ENCODE measurements at regions not wholly inside any gene's neighbourhood (a gene's known extent, or its start where the extent isn't known, plus 50 kb on each side); places are given as distances from the start of the nearest gene placed in this dataset.

- H3K79me1 ChIP-seq (ENCODE audit: low read depth, low read length), result no peaks in the 10 kb centered on the region
- no peak for DNase-seq (ENCODE audit: low spot score)
- no peak overlapping the region for H3K23ac ChIP-seq (ENCODE audit: low read depth, low read length, poor library complexity)
- H3K9me3 ChIP-seq (replicated peaks in 1 of 2; ENCODE audit: control insufficient read depth in 2 of 2, insufficient read depth in 1 of 2, low read depth in 1 of 2, low read length in 2 of 2), result no peaks in the 10 kb centered on the region
- WGBS, 2 donors (ENCODE audit: extremely low coverage in 2 of 2, insufficient read length in 2 of 2, insufficient replicate concordance in 1 of 2), result no CpG with 5 or more reads among the region's 1 CpG
- H3K36me3 ChIP-seq (replicated peaks in 1 of 2; ENCODE audit: control insufficient read depth in 2 of 2, insufficient read depth in 2 of 2, low read length in 2 of 2), result no peaks in the 10 kb centered on the region
- no peak overlapping the region for H3K18ac ChIP-seq (ENCODE audit: low read length)
- no peak overlapping the region for H3K9ac ChIP-seq (ENCODE audit: low read depth, low read length, poor library complexity)
- H2BK15ac ChIP-seq (ENCODE audit: low read length), result no peak overlapping the region
- H2AK5ac ChIP-seq (ENCODE audit: low read depth, low read length), result no peak overlapping the region
- H4K91ac ChIP-seq (ENCODE audit: low read depth, low read length, poor library complexity), result no peak overlapping the region
- H2BK5ac ChIP-seq (ENCODE audit: low read length), result no peak overlapping the region
- H3K4me2 ChIP-seq (ENCODE audit: insufficient read depth, low read length, poor library complexity, severe bottlenecking), result no peak overlapping the region
- no peak overlapping the region for H2BK120ac ChIP-seq (ENCODE audit: low read depth, low read length)
- no peak overlapping the region for H2BK12ac ChIP-seq (ENCODE audit: low read length)
- no peak overlapping the region for H3K4ac ChIP-seq (ENCODE audit: low read length)
- no peaks in the 10 kb centered on the region for H3K27me3 ChIP-seq (ENCODE audit: control insufficient read depth in 3 of 3, insufficient read depth in 3 of 3, low read depth in 1 of 3, low read length in 3 of 3)
- no peak overlapping the region for H3K14ac ChIP-seq (ENCODE audit: low read length)
- H3K4me3 ChIP-seq (ENCODE audit: low read length in 2 of 2), result no peak overlapping the region
- H3K4me1 ChIP-seq (ENCODE audit: control insufficient read depth in 2 of 2, insufficient read depth in 1 of 2, low read depth in 1 of 2, low read length in 2 of 2), result peaks cover 0 to 4% of the 10 kb centered on the region in 2 donors
- H2AFZ ChIP-seq (ENCODE audit: low read length), result no peak overlapping the region
- H3K27ac ChIP-seq (replicated peaks; ENCODE audit: low read length), result no peak overlapping the region
- H4K8ac ChIP-seq (ENCODE audit: low read depth, low read length), result no peak overlapping the region
Measured at GRCh38 chr2:22403748-22404147, 981.2 kb upstream of the KLHL29 start.

- Histone ChIP-seq H3K4me1 (ENCODE audit: control insufficient read depth in 2 of 2, insufficient read depth in 1 of 2, low read depth in 1 of 2, low read length in 2 of 2) (no peaks in the 10 kb centered on the region), H3K18ac (ENCODE audit: low read length) (no peak overlapping the region), H3K4ac (ENCODE audit: low read length) (no peak overlapping the region), H3K4me3 (ENCODE audit: low read length in 2 of 2) (no peak overlapping the region), H3K4me2 (ENCODE audit: insufficient read depth, low read length, poor library complexity, severe bottlenecking) (no peak overlapping the region), H3K79me1 (ENCODE audit: low read depth, low read length) (no peaks in the 10 kb centered on the region), H2BK120ac (ENCODE audit: low read depth, low read length) (no peak overlapping the region), H2BK15ac (ENCODE audit: low read length) (no peak overlapping the region), H4K8ac (ENCODE audit: low read depth, low read length) (no peak overlapping the region), H3K9me3 (replicated peaks in 1 of 2; ENCODE audit: control insufficient read depth in 2 of 2, insufficient read depth in 1 of 2, low read depth in 1 of 2, low read length in 2 of 2) (no peaks in the 10 kb centered on the region), H3K14ac (ENCODE audit: low read length) (no peak overlapping the region), H3K23ac (ENCODE audit: low read depth, low read length, poor library complexity) (no peak overlapping the region), H3K9ac (ENCODE audit: low read depth, low read length, poor library complexity) (no peak overlapping the region), H2AK5ac (ENCODE audit: low read depth, low read length) (no peak overlapping the region), H3K27me3 (ENCODE audit: control insufficient read depth in 3 of 3, insufficient read depth in 3 of 3, low read depth in 1 of 3, low read length in 3 of 3) (no peaks in the 10 kb centered on the region), H3K36me3 (replicated peaks in 1 of 2; ENCODE audit: control insufficient read depth in 2 of 2, insufficient read depth in 2 of 2, low read length in 2 of 2) (no peaks in the 10 kb centered on the region), H4K91ac (ENCODE audit: low read depth, low read length, poor library complexity) (no peak overlapping the region), H3K27ac (replicated peaks; ENCODE audit: low read length) (no peak overlapping the region), H2BK5ac (ENCODE audit: low read length) (no peak overlapping the region), H2BK12ac (ENCODE audit: low read length) (no peak overlapping the region), H2AFZ (ENCODE audit: low read length) (no peak overlapping the region)
- no peak for DNase-seq (ENCODE audit: low spot score)
- no CpG with 5 or more reads among the region's 2 CpGs for WGBS, 2 donors (ENCODE audit: extremely low coverage in 2 of 2, insufficient read length in 2 of 2, insufficient replicate concordance in 1 of 2)
Measured at GRCh38 chr2:22406625-22407024, 978.4 kb upstream of the KLHL29 start.

DNA sequence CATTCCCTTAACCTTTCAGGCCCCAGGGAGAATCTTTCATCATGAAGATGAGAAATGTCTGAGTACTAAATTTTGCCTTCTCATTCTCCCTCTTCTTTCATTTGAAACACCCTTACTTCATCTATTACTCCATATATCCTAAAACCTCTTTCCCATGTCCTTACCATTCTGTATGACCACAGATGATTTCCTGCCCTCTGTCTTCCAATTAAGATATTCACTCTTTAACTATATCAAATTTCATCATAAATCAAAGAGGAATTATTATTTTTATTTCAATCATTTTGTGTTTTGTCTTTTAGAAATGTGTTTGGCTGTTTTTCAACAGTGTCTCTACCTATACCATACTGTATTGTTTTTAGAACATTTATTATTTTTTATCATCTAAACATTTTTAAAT, 964.9 kb upstream of the KLHL29 start:
- H2BK12ac ChIP-seq (ENCODE audit: low read length), result no peak overlapping the region
- no peaks in the 10 kb centered on the region for H3K4me1 ChIP-seq (ENCODE audit: control insufficient read depth in 2 of 2, insufficient read depth in 1 of 2, low read depth in 1 of 2, low read length in 2 of 2)
- H3K4me2 ChIP-seq (ENCODE audit: insufficient read depth, low read length, poor library complexity, severe bottlenecking), result no peak overlapping the region
- H3K9ac ChIP-seq (ENCODE audit: low read depth, low read length, poor library complexity), result no peak overlapping the region
- no peak overlapping the region for H2BK15ac ChIP-seq (ENCODE audit: low read length)
- no peak overlapping the region for H3K23ac ChIP-seq (ENCODE audit: low read depth, low read length, poor library complexity)
- no peak overlapping the region for H4K91ac ChIP-seq (ENCODE audit: low read depth, low read length, poor library complexity)
- no peak overlapping the region for H2BK120ac ChIP-seq (ENCODE audit: low read depth, low read length)
- H3K4ac ChIP-seq (ENCODE audit: low read length), result no peak overlapping the region
- H3K9me3 ChIP-seq (replicated peaks in 1 of 2; ENCODE audit: control insufficient read depth in 2 of 2, insufficient read depth in 1 of 2, low read depth in 1 of 2, low read length in 2 of 2), result peaks cover 0 to 5% of the 10 kb centered on the region in 2 donors
- no peak overlapping the region for H3K27ac ChIP-seq (replicated peaks; ENCODE audit: low read length)
- no peaks in the 10 kb centered on the region for H3K36me3 ChIP-seq (replicated peaks in 1 of 2; ENCODE audit: control insufficient read depth in 2 of 2, insufficient read depth in 2 of 2, low read length in 2 of 2)
- no peak overlapping the region for H3K14ac ChIP-seq (ENCODE audit: low read length)
- no peak overlapping the region for H3K4me3 ChIP-seq (ENCODE audit: low read length in 2 of 2)
- no peak overlapping the region for H2BK5ac ChIP-seq (ENCODE audit: low read length)
- H2AK5ac ChIP-seq (ENCODE audit: low read depth, low read length), result no peak overlapping the region
- no peak overlapping the region for H2AFZ ChIP-seq (ENCODE audit: low read length)
- H3K18ac ChIP-seq (ENCODE audit: low read length), result no peak overlapping the region
- H3K79me1 ChIP-seq (ENCODE audit: low read depth, low read length), result no peaks in the 10 kb centered on the region
- no peak overlapping the region for H4K8ac ChIP-seq (ENCODE audit: low read depth, low read length)
- no peak for DNase-seq (ENCODE audit: low spot score)
- H3K27me3 ChIP-seq (ENCODE audit: control insufficient read depth in 3 of 3, insufficient read depth in 3 of 3, low read depth in 1 of 3, low read length in 3 of 3), result no peaks in the 10 kb centered on the region

GRCh38 chr2:22442051-22442450, 942.9 kb upstream of the KLHL29 start:
- Histone ChIP-seq H2BK12ac (ENCODE audit: low read length) (no peak overlapping the region), H3K14ac (ENCODE audit: low read length) (no peak overlapping the region), H3K79me1 (ENCODE audit: low read depth, low read length) (no peaks in the 10 kb centered on the region), H2BK15ac (ENCODE audit: low read length) (no peak overlapping the region), H3K4me1 (ENCODE audit: control insufficient read depth in 2 of 2, insufficient read depth in 1 of 2, low read depth in 1 of 2, low read length in 2 of 2) (no peaks in the 10 kb centered on the region), H2AFZ (ENCODE audit: low read length) (no peak overlapping the region), H3K27ac (replicated peaks; ENCODE audit: low read length) (no peak overlapping the region), H3K18ac (ENCODE audit: low read length) (no peak overlapping the region), H3K23ac (ENCODE audit: low read depth, low read length, poor library complexity) (no peak overlapping the region), H2BK120ac (ENCODE audit: low read depth, low read length) (no peak overlapping the region), H3K4me2 (ENCODE audit: insufficient read depth, low read length, poor library complexity, severe bottlenecking) (no peak overlapping the region), H2BK5ac (ENCODE audit: low read length) (no peak overlapping the region), H3K4me3 (ENCODE audit: low read length in 2 of 2) (no peak overlapping the region), H4K8ac (ENCODE audit: low read depth, low read length) (no peak overlapping the region), H3K36me3 (replicated peaks in 1 of 2; ENCODE audit: control insufficient read depth in 2 of 2, insufficient read depth in 2 of 2, low read length in 2 of 2) (no peaks in the 10 kb centered on the region), H3K27me3 (ENCODE audit: control insufficient read depth in 3 of 3, insufficient read depth in 3 of 3, low read depth in 1 of 3, low read length in 3 of 3) (no peaks in the 10 kb centered on the region), H2AK5ac (ENCODE audit: low read depth, low read length) (no peak overlapping the region), H3K9me3 (replicated peaks in 1 of 2; ENCODE audit: control insufficient read depth in 2 of 2, insufficient read depth in 1 of 2, low read depth in 1 of 2, low read length in 2 of 2) (peaks cover 0 to 1% of the 10 kb centered on the region in 2 donors), H3K4ac (ENCODE audit: low read length) (no peak overlapping the region), H4K91ac (ENCODE audit: low read depth, low read length, poor library complexity) (no peak overlapping the region), H3K9ac (ENCODE audit: low read depth, low read length, poor library complexity) (no peak overlapping the region)
- WGBS, 2 donors (ENCODE audit: extremely low coverage in 2 of 2, insufficient read length in 2 of 2, insufficient replicate concordance in 1 of 2), result no CpG with 5 or more reads among the region's 1 CpG
- no peak for DNase-seq (ENCODE audit: low spot score)
